ENCODE measurements at regions not wholly inside any gene's neighbourhood (a gene's known extent, or its start where the extent isn't known, plus 50 kb on each side); places are given as distances from the start of the nearest gene placed in this dataset.
A peak's percentile ranks its signal among the peaks of the same experiment; 100 is the strongest.

DNA sequence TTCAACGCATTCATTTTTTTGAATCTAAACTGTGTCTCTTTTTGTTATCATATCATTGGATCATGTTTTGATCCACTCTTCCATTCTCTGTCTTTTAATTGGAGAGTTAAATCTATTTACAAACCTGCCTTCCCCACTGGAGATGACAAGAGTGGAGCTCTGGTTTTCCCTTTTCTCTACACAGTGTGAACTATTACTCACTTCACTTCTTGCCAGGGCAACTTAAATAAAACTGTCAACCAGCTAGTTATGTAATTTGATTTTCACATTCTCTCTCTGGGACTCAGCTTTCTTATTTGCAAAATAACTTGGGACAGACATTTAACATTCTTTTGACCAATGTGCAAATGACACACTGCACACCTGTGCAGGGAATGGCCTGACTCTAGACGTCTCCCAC, 230.8 kb upstream of the CST7 start:
- peak; percentile 6 for DNase-seq

- DNase-seq = peak; percentile 86
Observed at GRCh38 chr20:24718696-24719095, 230.4 kb upstream of the CST7 start.

- peak; percentile 82 for DNase-seq
Observed at GRCh38 chr20:24720957-24721356, 228.1 kb upstream of the CST7 start.

DNA sequence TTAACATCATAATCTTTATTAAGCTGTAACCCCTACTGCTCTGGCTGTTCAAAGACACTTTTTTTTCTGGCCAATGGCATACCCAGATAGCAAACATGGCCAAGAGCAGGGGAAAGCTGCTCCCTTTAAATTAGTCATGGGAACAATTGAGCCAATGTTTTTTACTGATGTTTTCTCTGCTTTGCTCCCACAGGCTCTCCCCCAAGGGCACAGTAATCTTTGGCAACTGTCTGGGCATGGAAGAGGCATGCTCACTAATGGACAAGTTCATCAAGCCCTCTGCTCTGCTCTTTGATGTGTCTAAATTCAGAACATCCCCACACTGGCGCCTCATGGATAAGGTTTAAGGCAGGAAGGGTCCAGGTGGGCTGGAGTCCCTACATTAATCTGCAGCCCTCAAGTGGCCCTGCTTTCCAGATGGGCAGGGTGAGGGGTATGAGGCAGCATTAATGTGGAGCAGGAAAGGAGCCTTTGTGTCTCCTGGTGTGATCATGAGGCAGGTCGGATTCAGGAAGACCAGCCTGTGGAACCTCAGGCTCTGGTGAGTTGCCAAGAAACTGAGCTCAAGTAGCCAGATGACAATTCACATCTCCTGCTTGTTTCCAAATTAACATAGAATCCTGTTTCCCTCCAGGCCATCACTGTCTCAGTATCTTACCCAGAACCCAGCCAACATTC, 227.0 kb upstream of the CST7 start:
- peak; percentile 100 for DNase-seq

- no peak for DNase-seq
Observed at GRCh38 chr20:24722586-24722985, 226.5 kb upstream of the CST7 start.

DNA sequence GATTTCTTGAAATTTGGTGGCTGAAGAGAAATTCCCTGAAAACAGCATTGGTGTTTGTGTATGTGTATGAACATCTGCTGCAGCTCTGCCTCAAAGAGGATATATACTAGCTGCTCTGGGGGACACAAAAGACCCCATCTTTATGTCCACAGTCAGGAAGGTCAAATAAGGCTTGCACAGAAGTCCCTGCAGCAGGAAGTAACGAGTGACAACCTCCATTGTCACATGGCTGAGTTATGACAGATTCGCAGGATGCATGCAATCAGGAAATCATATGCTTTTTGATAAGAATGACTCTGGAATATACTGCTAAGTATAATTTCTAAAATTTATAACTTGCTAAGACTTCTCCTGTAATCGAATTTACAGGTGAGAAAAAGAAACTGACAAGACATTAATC, 225.9 kb upstream of the CST7 start:
- DNase-seq = no peak

DNA sequence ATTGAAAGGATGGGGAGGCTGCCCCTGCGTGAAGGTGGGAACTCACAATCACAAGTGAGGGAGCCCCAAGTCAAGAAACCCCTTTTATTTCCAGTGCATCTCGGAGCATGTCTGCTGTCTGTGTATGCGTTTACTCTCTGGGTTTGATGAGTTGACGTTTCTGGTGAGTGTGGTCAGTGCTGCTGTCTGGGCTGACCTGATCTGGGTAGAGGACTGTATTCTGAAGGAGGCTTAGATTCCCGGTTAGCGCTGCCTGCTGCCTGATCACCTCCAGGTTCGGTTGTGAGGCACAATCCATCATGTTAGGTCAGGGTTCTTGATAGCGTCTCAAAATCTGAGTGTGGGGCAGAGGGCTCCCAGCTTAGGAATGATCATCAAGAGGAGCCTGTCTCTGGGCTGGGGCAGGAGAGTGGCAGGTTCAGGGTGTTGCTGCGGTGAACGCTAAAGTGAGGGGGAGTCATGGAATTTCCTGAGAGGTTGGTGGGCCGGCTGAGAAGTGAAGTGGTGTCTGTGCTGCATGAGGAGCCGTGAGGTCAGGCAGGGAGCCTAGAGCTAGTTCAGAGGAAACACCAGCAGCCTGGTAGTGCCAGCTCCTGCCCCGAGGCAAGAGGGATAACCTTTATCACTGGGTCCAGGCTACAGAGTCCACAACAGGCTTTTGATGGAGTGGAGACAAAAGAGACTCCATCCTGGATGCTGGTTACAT, 225.3 kb upstream of the CST7 start:
- DNase-seq = no peak

DNA sequence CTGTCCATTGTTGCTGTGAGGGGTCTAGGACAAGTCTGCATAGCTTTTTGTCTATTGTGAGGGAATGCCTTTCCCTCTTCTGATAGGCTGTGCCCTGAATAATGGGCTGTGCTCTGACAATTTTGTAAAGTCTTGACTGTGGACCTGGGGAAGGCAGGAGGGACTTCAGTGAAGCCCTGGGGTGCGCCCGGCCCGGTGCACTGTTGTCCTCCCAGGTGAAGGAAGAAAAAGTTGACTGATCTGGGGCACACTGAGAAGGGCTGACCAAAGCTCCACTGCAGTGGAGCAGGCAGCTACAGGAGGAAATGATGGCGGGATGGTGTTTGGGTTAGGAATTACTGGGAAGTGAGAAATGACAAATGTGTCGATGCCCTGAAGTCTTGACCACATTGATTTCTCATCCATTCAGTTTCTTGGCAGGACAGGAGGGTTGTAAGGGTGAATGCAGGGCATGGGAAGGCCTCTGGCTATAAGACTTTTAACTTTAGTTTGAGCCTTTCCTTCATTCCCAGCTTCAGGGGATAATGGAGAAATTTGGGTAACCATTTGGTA, 224.0 kb upstream of the CST7 start:
- no peak for DNase-seq

DNA sequence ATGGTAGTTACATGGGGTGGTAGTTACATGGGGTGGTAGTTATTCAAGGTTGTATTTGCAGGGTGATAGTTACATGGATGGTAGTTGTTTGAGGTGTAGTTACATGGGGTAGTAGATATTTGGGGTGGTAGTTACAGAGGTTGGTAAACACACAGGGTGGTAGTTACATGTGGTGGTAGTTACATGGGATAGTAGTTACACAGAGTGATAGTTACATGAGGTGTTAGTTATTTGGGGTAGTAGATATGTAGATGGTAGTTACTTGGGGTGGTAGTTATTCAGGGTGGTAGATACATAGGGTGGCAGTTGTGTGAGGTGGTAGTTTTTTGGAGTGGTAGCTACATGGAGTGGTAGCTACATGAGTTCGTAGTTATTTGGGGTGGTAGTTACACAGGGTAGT, 221.3 kb upstream of the CST7 start:
- DNase-seq = no peak

- DNase-seq = no peak
Observed at GRCh38 chr20:24729896-24730605, 219.0 kb upstream of the CST7 start.

- no peak for DNase-seq
Observed at GRCh38 chr20:24730750-24731149, 218.3 kb upstream of the CST7 start.

DNA sequence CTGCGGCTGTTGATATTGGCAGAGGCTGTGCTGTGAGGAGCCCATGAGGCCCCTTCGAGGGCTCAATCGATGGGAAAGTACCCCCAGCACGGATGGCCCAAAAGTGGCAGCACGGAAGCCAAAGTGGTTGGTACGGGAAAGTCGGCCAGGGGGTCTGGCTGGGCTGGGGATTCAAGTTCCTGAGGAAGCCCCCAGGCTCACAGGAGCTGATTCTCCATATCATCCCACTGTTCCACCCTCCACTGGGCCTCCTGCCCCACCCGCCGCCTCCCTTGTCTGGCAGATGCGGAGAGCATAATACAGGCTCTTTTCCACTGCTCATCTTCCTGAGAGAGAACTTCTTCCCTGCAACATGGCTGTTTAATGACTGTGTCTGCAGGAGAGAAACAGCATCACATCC, 217.8 kb upstream of the CST7 start:
- DNase-seq = no peak

DNA sequence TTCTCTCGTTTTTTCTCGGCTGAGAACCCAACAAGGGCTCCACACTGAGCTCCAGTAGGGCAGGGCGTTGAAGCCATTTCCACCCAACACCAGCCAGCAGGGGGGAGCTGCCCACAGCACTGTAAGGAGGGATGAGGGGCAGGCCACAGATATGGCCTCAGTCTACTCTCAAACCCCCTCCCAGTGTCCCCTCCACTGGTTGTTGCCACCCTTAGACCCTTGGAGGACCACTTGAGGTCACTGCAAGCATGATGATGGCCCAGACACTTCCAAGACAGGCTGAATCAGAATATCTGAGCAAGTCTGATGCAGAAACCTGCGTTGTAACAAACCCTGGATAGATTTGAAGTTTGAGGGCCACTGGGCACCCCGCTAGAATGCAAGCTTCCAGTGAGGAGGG, 217.0 kb upstream of the CST7 start:
- DNase-seq = no peak

DNA sequence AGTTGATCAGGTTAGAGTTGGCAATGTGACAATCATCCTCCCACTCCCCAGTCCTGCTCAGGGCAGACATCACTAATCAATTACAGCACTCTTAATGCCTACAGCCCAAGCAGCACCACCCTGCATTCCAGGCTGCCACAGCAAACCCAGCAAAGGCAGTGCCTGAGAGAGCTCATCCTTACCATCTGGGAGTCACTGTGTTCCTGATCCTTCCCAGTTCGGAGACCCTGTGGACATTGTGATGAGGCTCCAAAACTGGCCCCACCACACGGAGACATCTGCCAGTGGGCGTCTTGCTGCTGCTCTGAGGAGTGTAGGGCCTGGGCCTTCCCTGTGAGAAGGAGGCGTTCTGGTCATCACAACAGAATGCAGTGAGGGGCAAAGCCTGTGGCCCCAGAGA, 216.5 kb upstream of the CST7 start:
- DNase-seq = no peak

- no peak for DNase-seq
Observed at GRCh38 chr20:24733416-24733815, 215.7 kb upstream of the CST7 start.

DNA sequence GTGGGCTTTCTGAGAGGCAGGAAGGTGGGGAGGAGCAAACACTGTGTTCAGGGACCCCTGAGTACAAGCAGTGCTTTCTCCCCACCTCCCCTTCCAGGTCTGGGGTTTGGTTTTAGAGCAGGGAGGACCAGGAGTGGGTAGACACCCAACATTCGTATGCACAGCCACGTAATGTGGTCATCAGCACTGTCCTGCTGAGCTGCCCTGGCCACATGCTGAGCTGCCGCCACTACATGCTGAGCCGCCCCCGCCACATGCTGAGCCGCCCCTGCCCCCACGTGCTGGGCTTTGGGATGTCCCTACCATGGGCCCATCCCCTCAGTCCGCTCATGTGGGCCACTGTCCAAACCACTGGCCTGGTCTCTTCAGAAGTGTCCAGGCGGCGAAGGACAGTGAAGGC, 214.9 kb upstream of the CST7 start:
- no peak for DNase-seq

DNA sequence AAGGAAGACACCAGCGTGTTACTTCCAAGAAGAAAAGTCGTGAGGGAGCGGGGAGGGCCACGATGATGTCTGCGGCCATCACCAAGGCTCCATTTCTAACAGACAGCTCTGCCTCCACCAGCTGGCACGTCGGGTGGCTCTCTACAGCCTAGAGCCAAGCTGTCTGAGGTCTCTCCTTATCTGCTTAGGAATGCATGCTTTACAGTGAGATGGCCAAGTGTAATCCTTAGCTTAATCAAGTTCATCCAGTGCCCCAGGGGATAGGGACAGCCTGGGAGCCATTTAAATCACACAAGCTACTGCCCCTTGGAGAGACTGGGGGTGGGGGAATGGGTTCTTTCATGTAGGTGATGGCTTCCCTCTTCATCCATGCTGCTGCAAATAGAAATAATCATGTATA, 213.8 kb upstream of the CST7 start:
- no peak for DNase-seq

DNA sequence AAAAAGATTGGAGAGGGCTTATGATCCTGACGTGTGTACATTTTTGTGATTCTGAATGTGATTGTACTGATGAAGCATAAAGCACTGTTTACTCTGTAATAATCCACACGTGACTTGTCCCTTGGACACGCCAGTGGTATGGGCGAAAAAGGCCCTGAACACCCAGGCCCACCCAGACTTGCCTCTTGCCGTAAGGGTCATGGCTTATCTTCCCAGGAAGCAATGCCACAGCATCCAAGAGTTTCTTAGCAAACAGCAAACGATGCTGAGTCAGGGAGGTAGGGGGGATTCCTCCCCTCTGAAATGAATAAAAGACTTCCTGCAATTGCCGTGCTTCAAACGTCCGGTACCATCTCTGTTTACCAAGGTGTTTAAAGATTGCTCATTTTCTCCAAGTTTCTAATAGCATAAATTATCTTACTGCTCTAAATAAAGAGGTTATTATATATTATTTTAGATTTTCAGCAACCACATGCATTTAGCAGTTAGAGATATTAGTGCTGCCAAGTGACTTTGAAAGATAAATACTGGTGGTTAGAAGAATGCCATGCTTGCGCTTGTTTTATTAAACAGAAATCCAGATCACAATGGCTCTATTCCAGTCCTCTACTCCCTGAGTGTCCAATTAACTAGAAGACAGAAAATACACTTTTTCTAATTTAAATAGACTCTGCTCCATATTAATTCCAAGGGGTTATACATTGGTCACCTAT, 212.8 kb upstream of the CST7 start:
- DNase-seq = no peak

- no peak for DNase-seq
Observed at GRCh38 chr20:24736844-24737211, 212.2 kb upstream of the CST7 start.

GRCh38 chr20:24737212-24737850, 211.7 kb upstream of the CST7 start:
- DNase-seq = no peak

- DNase-seq = no peak
Observed at GRCh38 chr20:24738058-24738775, 210.9 kb upstream of the CST7 start.

DNA sequence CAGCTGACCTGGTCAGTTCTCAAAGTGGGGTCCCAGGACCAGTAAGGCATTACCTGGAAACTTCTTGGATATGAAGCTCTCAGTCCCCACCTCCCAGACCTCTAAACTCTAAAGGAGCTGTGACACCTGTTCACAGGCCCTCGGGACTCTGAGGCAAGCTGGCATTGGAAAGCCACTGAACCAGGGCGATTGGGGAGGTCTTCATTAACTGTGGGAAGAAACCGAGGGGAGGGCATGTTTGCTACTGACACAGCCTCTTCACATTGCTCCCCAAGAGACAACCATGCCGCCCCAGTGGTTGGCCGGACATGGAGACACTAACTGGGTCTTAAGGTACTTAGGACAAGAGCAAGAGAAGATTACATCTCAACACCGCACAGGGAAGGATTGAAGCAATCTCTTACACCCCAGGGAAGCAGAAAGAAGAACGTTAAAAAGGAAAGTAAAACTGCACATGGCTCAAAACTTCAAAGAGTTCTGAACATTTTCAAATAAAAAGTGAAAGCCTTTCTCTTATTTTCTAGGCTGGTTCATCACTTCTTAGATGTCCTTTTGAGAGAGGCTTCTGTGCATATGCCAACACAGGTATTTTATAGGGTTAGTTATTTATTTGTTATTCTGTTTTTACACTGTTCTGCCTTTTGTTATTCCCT, 210.0 kb upstream of the CST7 start:
- DNase-seq = no peak

Data from DMS 273 treated with DMSO at 0.1 percent for 48 hours (cell line).